CD4-positive, alpha-beta T cell treated with Interleukin-6 for 4 hours (primary cell): ENCODE measurements at regions not wholly inside any gene's neighbourhood (a gene's known extent, or its start where the extent isn't known, plus 50 kb on each side); places are given as distances from the start of the nearest gene placed in this dataset.

ENCODE experiments used
- DNase-seq: peaks from one replicate; pipeline ENCODE4 v3.0.0-alpha.2; 2020; ENCODE audit warnings: mixed read lengths

DNA sequence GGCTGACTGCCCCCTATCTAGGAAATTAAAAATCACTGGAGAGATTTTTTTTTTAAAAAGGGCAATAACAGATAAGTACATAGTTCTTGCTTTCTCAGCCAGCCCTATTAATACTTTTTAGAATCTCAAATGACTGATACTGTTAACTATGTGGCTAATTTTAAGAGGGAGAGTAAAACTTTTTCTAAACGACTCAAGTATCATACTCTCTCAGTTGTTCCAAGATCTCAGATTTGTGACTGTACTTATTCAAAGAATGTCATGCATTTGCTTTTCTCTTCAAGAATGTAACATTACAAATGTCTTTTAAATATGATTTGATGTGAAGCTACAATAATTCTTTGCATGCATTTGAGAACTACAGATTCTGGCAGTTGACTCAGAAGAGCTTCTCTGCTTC lies 55.4 kb upstream of the RAB11FIP2 start:
- DNase-seq: no peak

GRCh38 chr10:118101501-118101900 lies 54.8 kb upstream of the RAB11FIP2 start:
- DNase-seq: no peak
